HG02642 (cell line): ENCODE measurements at regions not wholly inside any gene's neighbourhood (a gene's known extent, or its start where the extent isn't known, plus 50 kb on each side); places are given as distances from the start of the nearest gene placed in this dataset.
"Not testable (repeated sequence)": the region's sequence is repeated elsewhere in the genome, so short reads cannot be mapped to it uniquely, and the experiment has no call there.

Experiments
- ATAC-seq: cut with Tn5 transposase; IDR thresholded peaks from one replicate; pipeline ENCODE4 v1.9.1; 2021; ENCODE audit warnings: mild to moderate bottlenecking; ENCODE audit not compliant: unreplicated experiment, poor library complexity

DNA sequence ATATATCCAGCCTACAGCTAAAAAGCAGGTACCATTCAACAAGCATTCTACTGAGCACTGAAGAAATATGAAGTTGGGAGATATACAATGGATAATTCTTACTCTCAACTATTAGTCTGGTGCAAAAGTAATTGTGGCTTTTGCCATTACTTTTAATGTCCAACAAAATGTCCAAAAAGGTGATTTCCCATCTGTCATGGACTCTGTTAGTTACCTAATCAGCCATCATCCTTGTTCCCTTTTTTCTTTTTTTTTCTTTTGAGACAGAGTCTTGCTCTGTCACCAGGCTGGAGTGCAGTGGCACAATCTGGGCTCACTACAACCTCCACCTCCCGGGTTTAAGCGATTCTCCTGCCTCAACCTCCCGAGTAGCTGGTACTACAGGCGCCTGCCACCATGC lies 76.6 kb upstream of the MON1B start:
- ATAC-seq = not testable (repeated sequence)

DNA sequence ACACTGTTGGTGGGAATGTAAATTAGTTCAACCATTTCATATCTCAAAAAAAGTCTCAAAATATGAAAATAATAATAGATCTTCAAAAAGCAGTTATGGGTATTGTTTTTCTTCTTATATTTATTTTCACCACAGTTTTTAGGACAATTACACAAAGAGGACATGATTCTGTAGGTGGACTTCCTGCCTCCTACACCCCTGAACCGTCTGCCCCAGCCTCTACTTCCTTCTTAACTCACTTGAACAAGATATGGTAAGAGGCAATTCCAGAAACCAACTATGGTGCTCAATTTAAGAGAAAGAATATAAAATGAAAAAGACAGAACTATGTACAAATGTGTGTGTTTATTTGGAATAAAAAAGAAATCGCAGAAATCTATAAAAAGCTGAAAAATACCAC lies 74.1 kb upstream of the MON1B start:
- ATAC-seq = no peak

DNA sequence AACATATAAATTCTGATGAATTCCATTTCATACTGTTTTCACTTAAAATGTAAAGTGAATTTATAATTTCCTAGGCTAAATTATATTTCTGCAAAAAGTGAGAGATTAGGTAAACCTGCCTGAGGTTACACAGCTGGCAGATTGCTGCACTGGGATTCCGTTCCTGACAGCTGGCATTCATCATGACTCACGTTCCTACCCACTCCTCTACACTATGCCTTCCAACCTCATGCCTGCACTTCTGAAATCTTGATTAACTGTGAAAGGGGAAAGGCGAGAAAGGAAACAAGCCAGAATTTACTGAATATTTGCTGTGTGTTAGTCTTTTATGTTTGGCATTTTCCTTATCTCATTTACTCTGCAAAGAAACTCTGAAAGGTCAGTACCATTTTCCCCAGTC lies 73.3 kb upstream of the MON1B start:
- ATAC-seq = no peak

DNA sequence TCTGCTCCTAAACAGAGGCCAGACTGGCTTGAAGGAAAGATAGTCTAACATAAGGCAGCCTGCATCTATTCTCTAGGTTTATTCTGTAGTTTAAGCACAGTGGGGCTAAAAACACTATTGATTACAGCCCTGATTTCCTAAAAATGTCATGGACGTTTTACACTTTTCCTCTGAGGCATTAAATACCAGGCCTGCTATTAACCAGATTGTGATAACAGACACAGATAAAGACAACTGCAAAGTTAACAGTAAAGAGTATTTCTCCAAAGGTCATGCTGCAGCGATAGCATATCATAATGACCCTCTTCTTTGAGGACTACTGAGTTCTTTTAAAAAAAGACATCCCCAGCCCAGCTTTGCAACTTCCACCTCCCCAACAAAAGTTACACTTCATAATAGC lies 59.6 kb upstream of the MON1B start:
- no peak for ATAC-seq

DNA sequence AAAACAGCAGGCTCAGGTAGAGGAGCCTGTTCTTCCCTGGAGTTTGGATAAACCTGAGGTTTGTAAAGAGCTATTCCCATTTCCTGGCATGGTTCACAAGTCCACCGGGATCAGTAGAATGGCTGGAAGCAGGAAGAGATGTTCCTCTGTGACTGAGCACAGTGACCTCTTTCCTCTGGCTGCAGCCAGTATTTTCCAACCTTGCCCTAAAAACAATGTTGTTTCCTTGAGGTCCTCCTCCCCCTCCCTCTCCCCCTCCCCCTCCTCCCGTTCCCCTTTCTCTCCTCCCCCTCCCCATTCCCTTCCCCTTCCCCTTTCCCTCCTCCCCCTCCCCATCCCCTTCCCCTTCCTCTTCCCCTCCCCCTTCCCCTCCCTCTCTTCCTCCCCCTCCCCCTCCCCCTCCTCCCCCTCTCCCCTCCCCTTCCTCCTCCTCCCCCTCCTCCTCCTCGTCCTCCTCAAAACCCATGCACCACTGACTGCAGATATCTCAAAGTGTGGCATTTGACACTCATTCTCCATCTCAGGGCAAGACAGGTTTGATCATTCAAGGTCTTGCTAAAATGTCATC lies 58.9 kb upstream of the MON1B start:
- ATAC-seq = no peak

DNA sequence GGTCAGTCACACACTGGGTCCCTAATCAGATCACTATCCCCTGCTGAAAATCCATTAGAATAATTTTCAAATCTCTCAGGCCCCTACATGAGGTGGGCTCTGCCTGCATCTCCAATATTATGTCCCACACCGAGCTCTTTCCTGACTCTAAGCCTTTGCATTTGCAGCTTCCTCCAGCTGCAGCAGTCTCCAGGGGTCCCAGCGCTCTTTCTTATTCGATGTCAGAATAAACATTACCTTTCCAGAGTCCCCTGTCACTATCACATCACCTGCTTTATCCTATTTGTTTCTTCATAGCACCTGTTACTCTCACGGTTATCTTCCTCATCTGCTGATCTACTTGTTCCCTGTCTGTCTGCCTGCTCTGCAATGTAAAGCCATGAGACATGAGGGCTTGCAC lies 57.3 kb upstream of the MON1B start:
- ATAC-seq = no peak

DNA sequence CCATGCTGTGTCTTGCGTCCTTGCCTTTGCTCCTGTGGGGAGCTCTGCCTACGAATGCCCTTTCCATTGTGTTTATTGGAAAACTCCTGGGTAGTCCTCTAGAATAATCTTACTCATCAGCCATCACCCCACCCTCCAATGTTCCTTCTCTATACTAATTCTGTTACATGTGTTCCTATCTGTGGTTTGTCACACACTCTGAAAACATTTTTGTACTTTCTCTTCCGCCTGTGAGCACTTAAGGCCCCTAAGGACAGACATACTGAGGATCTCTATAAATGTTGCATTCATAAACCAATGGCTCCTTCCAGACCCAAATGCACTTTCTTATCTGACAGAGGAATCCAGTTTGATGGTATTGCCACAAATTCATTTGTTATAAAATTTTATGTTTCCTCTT lies 53.9 kb upstream of the MON1B start:
- no peak for ATAC-seq
